MM.1S (cell line): ENCODE measurements at regions not wholly inside any gene's neighbourhood (a gene's known extent, or its start where the extent isn't known, plus 50 kb on each side); places are given as distances from the start of the nearest gene placed in this dataset.

Source experiments
- DNase-seq: peaks from one replicate; pipeline ENCODE4 v3.0.0-alpha.2; 2015
- H2AFZ ChIP-seq: fragments of 300-600 bp; sonication (generic); 2 replicates; pipeline ENCODE4 v1.6.0; 2016; ENCODE audit warnings: antibody characterized with exemption, low read length
- H3F3A ChIP-seq: fragments of 300-600 bp; sonication (generic); 2 replicates; pipeline ENCODE4 v1.6.1; 2016; ENCODE audit warnings: mild to moderate bottlenecking, antibody characterized with exemption, low read length, moderate library complexity, mixed read lengths; ENCODE audit not compliant: insufficient read depth
- H3K27ac ChIP-seq: fragments of 300-600 bp; sonication (generic); 2 replicates; pipeline ENCODE4 v1.5.1; 2016; ENCODE audit warnings: mild to moderate bottlenecking, low read length
- H3K27me3 ChIP-seq: fragments of 300-600 bp; sonication (generic); replicated peaks from 2 replicates; pipeline ENCODE4 v1.6.0; 2016; ENCODE audit warnings: low read length; ENCODE audit not compliant: insufficient read depth
- H3K36me3 ChIP-seq: fragments of 300-600 bp; sonication (generic); replicated peaks from 2 replicates; pipeline ENCODE4 v1.6.1; 2016; ENCODE audit warnings: mild to moderate bottlenecking, low read length, mixed read lengths; ENCODE audit not compliant: insufficient read depth
- H3K4me1 ChIP-seq: fragments of 300-600 bp; sonication (generic); 2 replicates; pipeline ENCODE4 v1.6.1; 2016; ENCODE audit warnings: low read length, mixed read lengths
- H3K4me2 ChIP-seq: fragments of 300-600 bp; sonication (generic); 2 replicates; pipeline ENCODE4 v1.6.0; 2016; ENCODE audit warnings: low read depth, low read length
- H3K4me3 ChIP-seq: fragments of 300-600 bp; sonication (generic); 2 replicates; pipeline ENCODE4 v1.5.1; 2016; ENCODE audit warnings: low read length, mixed read lengths
- H3K79me2 ChIP-seq: fragments of 300-600 bp; sonication (generic); 2 replicates; pipeline ENCODE4 v1.6.1; 2016; ENCODE audit warnings: mixed run types, low read length, mixed read lengths
- H3K9ac ChIP-seq: fragments of 300-600 bp; sonication (generic); 2 replicates; pipeline ENCODE4 v1.6.1; 2016; ENCODE audit warnings: low read length, mixed read lengths
- H3K9me2 ChIP-seq: fragments of 300-600 bp; sonication (generic); replicated peaks from 2 replicates; pipeline ENCODE4 v1.6.1; 2016; ENCODE audit warnings: mild to moderate bottlenecking, low read length, mixed read lengths; ENCODE audit not compliant: insufficient read depth
- H3K9me3 ChIP-seq: fragments of 300-600 bp; sonication (generic); replicated peaks from 2 replicates; pipeline ENCODE4 v1.6.1; 2016; ENCODE audit warnings: mild to moderate bottlenecking, low read length, mixed read lengths; ENCODE audit not compliant: insufficient read depth
- H4K20me1 ChIP-seq: fragments of 300-600 bp; sonication (generic); 2 replicates; pipeline ENCODE4 v1.6.1; 2016; ENCODE audit warnings: mild to moderate bottlenecking, low read length, moderate library complexity, mixed read lengths; ENCODE audit not compliant: insufficient read depth
- CTCF ChIP-seq: fragments of 300-600 bp; sonication (generic); IDR thresholded peaks from 2 replicates; pipeline ENCODE4 v1.5.1; 2016; ENCODE audit warnings: antibody characterized with exemption, low read length, mixed read lengths
- EZH2 ChIP-seq: fragments of 300-600 bp; sonication (generic); optimal IDR thresholded peaks from 2 replicates; pipeline ENCODE3; 2017; ENCODE audit warnings: low read depth, mild to moderate bottlenecking, antibody characterized with exemption, low read length, mixed read lengths
- EZH2phosphoT487 ChIP-seq: fragments of 300-600 bp; sonication (generic); IDR thresholded peaks from 2 replicates; pipeline ENCODE4 v1.6.1; 2018; ENCODE audit warnings: antibody characterized with exemption, low read length

DNA sequence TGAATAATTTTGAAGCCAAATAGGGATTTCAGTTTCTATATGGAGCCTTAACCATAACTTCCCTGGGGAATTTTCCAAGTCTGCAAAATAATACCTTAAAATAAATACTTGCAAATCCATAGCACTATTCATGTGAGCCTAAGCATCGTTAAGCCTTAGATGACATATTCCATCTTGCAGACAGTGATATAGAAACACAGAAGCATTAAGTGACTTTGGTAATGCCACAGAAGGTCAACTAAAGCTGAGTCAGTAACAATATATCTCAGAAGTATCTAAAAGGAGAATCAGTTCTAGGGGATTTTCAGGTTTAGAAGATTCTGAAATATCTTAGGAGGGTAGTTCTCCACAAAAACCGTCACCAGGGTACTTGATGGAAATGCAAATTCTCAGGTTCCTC lies 163.4 kb upstream of the COL1A2 start:
- no peaks in the 10 kb centered on the region for H3K9me3 ChIP-seq
- no peak overlapping the region for H3K27ac ChIP-seq
- H3K27me3 ChIP-seq = no peaks in the 10 kb centered on the region
- H2AFZ ChIP-seq = no peak overlapping the region
- no peak overlapping the region for H3K4me2 ChIP-seq
- no peak overlapping the region for H3K9ac ChIP-seq
- TF ChIP-seq CTCF (no peak), EZH2 (no peak), EZH2phosphoT487 (no peak)
- no peaks in the 10 kb centered on the region for H3F3A ChIP-seq
- no peaks in the 10 kb centered on the region for H3K79me2 ChIP-seq
- no peak overlapping the region for H3K4me3 ChIP-seq
- H3K9me2 ChIP-seq = no peaks in the 10 kb centered on the region
- no peak for DNase-seq
- H3K4me1 ChIP-seq = no peaks in the 10 kb centered on the region
- H3K36me3 ChIP-seq = no peaks in the 10 kb centered on the region
- no peaks in the 10 kb centered on the region for H4K20me1 ChIP-seq

DNA sequence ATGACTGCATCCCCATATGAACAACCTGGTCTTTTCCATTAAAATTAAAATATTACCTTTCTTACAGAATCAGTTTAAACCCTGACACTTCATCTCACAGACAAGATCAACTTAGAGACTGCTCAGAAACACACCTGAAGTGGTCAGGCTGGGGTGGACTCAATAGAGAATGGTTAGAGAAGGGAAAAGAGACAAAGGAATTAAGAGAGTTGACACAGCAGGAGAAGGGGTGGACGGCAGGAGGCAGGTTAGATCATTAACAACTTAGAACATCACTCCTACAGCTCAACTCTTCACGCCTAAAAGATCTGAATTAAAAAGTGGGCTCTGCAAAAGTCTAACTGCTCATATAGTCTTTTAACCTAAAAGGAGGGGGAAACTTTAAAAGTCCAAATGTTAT lies 157.7 kb upstream of the COL1A2 start:
- Histone ChIP-seq H3K4me1 (no peaks in the 10 kb centered on the region), H3K4me2 (no peak overlapping the region), H3K27me3 (no peaks in the 10 kb centered on the region), H3F3A (no peaks in the 10 kb centered on the region), H3K9ac (no peak overlapping the region), H4K20me1 (no peaks in the 10 kb centered on the region), H3K27ac (no peak overlapping the region), H3K79me2 (no peaks in the 10 kb centered on the region), H3K9me3 (no peaks in the 10 kb centered on the region), H3K36me3 (no peaks in the 10 kb centered on the region), H2AFZ (no peak overlapping the region), H3K4me3 (no peak overlapping the region), H3K9me2 (no peaks in the 10 kb centered on the region)
- TF ChIP-seq CTCF = no peak
- no peak for TF ChIP-seq EZH2
- TF ChIP-seq EZH2phosphoT487 = no peak
- no peak for DNase-seq

DNA sequence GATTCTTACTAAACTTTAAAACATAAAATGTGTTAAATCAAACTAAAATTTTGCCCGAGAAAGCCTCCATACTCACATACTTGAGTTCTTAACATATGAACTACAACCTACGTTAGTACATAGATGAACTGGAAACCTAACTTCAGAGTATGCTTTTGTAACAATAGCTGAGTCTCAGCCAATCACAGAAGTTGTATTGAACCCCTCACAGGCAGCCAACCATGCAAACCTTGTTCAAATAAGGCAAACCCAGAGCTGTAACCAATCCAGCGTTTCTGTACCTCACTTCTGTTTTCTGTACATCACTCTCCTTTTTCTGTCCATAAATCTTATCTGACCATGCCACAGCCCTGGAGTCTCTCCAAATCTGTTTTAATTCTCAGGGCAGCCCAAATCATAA lies 157.3 kb upstream of the COL1A2 start:
- Histone ChIP-seq H3K4me2 (no peak overlapping the region), H3K4me1 (no peaks in the 10 kb centered on the region), H3K27me3 (no peaks in the 10 kb centered on the region), H3K9me2 (no peaks in the 10 kb centered on the region), H3K9ac (no peak overlapping the region), H3K36me3 (no peaks in the 10 kb centered on the region), H3K79me2 (no peaks in the 10 kb centered on the region), H2AFZ (no peak overlapping the region), H3K4me3 (no peak overlapping the region), H3F3A (no peaks in the 10 kb centered on the region), H3K9me3 (no peaks in the 10 kb centered on the region), H4K20me1 (no peaks in the 10 kb centered on the region), H3K27ac (no peak overlapping the region)
- TF ChIP-seq CTCF (no peak), EZH2 (no peak), EZH2phosphoT487 (no peak)
- DNase-seq = no peak
